Activated naive CD8-positive, alpha-beta T cell treated with anti-CD3 and anti-CD28 coated beads, Interleukin-2, amount 10 ng/mL, durations not matched to agents 7 days and 5 days (primary cell): ENCODE measurements at regions not wholly inside any gene's neighbourhood (a gene's known extent, or its start where the extent isn't known, plus 50 kb on each side); places are given as distances from the start of the nearest gene placed in this dataset.
"Not testable (repeated sequence)": the region's sequence is repeated elsewhere in the genome, so short reads cannot be mapped to it uniquely, and the experiment has no call there.

Experiments
- ATAC-seq: fragments of 150-1000 bp; cut with Tn5 transposase; one replicate; pipeline ENCODE4 v1.10.0; 2021; ENCODE audit warnings: low read depth, moderate library complexity
- POLR2A ChIA-PET: fragments of 350-600 bp; sonication (Branson Sonifier 250); formaldehyde crosslinking; loops from one replicate; lab custom pipeline; 2021; ENCODE audit warnings: antibody characterized with exemption; lab: Charles Lee
- DNase-seq: peaks from one replicate; pipeline ENCODE4 v3.0.0; 2021
- H3K27ac Mint-ChIP-seq: one replicate; pipeline ENCODE4 v1.8.0; 2022; ENCODE audit warnings: mild to moderate bottlenecking, mixed read lengths
- H3K27me3 Mint-ChIP-seq: one replicate; pipeline ENCODE4 v1.8.0; 2022; ENCODE audit warnings: mild to moderate bottlenecking, moderate library complexity, mixed read lengths
- H3K36me3 Mint-ChIP-seq: one replicate; pipeline ENCODE4 v1.8.0; 2021; ENCODE audit warnings: mild to moderate bottlenecking, mixed read lengths
- H3K4me1 Mint-ChIP-seq: one replicate; pipeline ENCODE4 v1.8.0; 2021; ENCODE audit warnings: mixed read lengths
- H3K4me3 Mint-ChIP-seq: one replicate; pipeline ENCODE4 v1.8.0; 2022; ENCODE audit warnings: mild to moderate bottlenecking, moderate library complexity, mixed read lengths
- H3K9me3 Mint-ChIP-seq: one replicate; pipeline ENCODE4 v1.8.0; 2021; ENCODE audit warnings: mixed read lengths

GRCh38 chr1:58944439-58944838 is 160.6 kb upstream of the JUN start:
- Mint-ChIP-seq H3K27me3 (peaks cover 3% of the 10 kb centered on the region), H3K4me3 (no peak overlapping the region), H3K9me3 (peaks cover 5% of the 10 kb centered on the region), H3K4me1 (peaks cover 66% of the 10 kb centered on the region), H3K27ac (peak overlapping the region; percentile 40), H3K36me3 (peaks cover 10% of the 10 kb centered on the region)
- DNase-seq (no peak), ATAC-seq (no peak)
- POLR2A ChIA-PET: no interaction called here

GRCh38 chr1:58946390-58946789 is 162.5 kb upstream of the JUN start:
- Mint-ChIP-seq H3K9me3 (peaks cover 5% of the 10 kb centered on the region), H3K27me3 (no peaks in the 10 kb centered on the region), H3K4me1 (peaks cover 49% of the 10 kb centered on the region), H3K27ac (no peak overlapping the region), H3K36me3 (peaks cover 7% of the 10 kb centered on the region), H3K4me3 (no peak overlapping the region)
- no peak for ATAC-seq
- no peak for DNase-seq
- POLR2A ChIA-PET: no interaction called here

DNA sequence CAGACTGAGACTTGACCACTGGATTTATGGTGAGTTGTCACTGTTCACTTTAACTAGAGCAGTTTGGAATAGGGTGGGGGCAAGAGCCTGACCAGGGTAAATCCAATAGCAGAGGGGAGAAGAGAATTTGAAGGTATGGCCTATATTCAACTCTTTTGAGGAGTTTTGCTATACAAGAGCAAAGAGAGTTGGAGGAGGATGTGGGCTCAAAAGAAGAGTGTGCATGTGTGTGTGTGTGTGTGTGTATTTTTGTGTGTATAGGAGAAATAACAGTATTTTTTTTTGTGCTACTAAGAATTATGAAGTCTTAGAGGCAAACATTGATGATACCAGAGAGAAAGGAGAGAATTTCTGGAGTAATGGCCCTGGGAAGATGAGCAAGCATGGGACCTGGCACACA is 164.8 kb upstream of the JUN start:
- POLR2A ChIA-PET: no interaction called here
- ATAC-seq: peak; percentile 56
- Mint-ChIP-seq H3K27me3 (no peaks in the 10 kb centered on the region), H3K9me3 (peaks cover 8% of the 10 kb centered on the region), H3K27ac (no peak overlapping the region), H3K4me1 (peaks cover 26% of the 10 kb centered on the region), H3K4me3 (no peak overlapping the region), H3K36me3 (peaks cover 10% of the 10 kb centered on the region)
- DNase-seq: no peak

GRCh38 chr1:58949551-58950220 is 165.8 kb upstream of the JUN start:
- Mint-ChIP-seq H3K27ac (no peak overlapping the region), H3K27me3 (no peaks in the 10 kb centered on the region), H3K9me3 (peaks cover 9% of the 10 kb centered on the region), H3K4me3 (no peak overlapping the region), H3K36me3 (peaks cover 10% of the 10 kb centered on the region), H3K4me1 (peaks cover 19% of the 10 kb centered on the region)
- DNase-seq: no peak
- no peak for ATAC-seq
- POLR2A ChIA-PET: interaction anchor here (1.7 kb wide), 1 partner anchor 19 kb away, joined by 3 read pairs; no protein-coding TSS in a partner anchor

DNA sequence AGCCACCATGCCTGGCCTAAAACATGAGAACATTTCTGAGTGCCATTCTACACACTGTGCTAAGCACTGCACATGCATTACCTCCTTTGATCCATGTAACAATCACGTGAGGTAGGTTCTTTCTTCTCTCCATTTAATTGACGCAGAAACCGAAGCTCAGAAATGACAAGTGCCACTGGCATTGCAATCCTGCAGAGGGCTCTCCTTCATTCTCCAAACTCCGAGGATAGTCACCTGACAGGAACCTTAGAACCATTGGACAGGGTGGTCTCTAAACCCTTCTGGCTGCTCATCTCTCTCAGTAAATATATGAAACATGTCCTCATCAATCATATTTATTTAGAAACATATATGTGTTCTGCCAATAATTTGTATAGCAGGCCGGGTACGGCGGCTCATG is 167.1 kb upstream of the JUN start:
- Mint-ChIP-seq H3K27me3 (no peaks in the 10 kb centered on the region), H3K27ac (no peak overlapping the region), H3K9me3 (peaks cover 9% of the 10 kb centered on the region), H3K4me3 (no peak overlapping the region), H3K4me1 (peaks cover 20% of the 10 kb centered on the region), H3K36me3 (peaks cover 10% of the 10 kb centered on the region)
- ATAC-seq (no peak), DNase-seq (no peak)
- POLR2A ChIA-PET: interaction anchor here (1.7 kb wide), 1 partner anchor 17 kb away, joined by 3 read pairs; no protein-coding TSS in a partner anchor

DNA sequence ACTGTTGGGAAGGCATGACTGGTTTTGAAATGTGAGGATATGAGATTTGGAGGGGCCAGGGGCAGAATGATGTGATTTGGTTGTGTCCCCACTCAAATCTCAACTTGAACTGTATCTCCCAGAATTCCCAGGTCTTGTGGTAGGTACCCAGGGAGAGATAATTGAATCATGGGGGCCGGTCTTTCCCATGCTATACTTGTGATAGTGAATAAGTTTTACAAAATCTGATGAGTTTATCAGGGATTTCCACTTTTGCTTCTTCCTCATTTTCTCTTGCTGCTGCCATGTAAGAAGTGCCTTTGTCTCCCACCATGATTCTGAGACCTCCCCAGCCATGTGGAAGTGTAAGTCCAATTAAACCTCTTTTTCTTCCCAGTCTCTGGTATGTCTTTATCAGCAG is 170.1 kb upstream of the JUN start:
- H3K4me3 Mint-ChIP-seq, ATAC-seq, POLR2A ChIA-PET, DNase-seq, H3K36me3 Mint-ChIP-seq, H3K9me3 Mint-ChIP-seq, H3K27ac Mint-ChIP-seq, H3K27me3 Mint-ChIP-seq: not testable (repeated sequence)
- H3K4me1 Mint-ChIP-seq: peaks cover 14% of the 10 kb centered on the region

DNA sequence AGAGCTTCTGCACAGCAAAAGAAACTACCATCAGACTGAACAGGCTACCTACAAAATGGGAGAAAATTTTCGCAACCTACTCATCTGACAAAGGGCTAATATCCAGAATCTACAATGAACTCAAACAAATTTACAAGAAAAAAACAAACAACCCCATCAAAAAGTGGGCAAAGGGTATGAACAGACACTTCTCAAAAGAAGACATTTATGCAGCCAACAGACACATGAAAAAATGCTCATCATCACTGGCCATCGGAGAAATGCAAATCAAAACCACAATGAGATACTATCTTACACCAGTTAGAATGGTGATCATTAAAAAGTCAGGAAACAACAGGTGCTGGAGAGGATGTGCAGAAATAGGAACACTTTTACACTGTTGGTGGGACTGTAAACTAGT is 179.4 kb upstream of the JUN start:
- Mint-ChIP-seq H3K4me1 (peaks cover 19% of the 10 kb centered on the region), H3K36me3 (peaks cover 10% of the 10 kb centered on the region)
- H3K27me3 Mint-ChIP-seq, H3K4me3 Mint-ChIP-seq, POLR2A ChIA-PET, DNase-seq, H3K9me3 Mint-ChIP-seq, H3K27ac Mint-ChIP-seq, ATAC-seq: not testable (repeated sequence)

GRCh38 chr1:58964428-58964827 is 180.6 kb upstream of the JUN start:
- POLR2A ChIA-PET: no interaction called here
- peaks cover 10% of the 10 kb centered on the region for H3K36me3 Mint-ChIP-seq
- no peak overlapping the region for H3K27ac Mint-ChIP-seq

DNA sequence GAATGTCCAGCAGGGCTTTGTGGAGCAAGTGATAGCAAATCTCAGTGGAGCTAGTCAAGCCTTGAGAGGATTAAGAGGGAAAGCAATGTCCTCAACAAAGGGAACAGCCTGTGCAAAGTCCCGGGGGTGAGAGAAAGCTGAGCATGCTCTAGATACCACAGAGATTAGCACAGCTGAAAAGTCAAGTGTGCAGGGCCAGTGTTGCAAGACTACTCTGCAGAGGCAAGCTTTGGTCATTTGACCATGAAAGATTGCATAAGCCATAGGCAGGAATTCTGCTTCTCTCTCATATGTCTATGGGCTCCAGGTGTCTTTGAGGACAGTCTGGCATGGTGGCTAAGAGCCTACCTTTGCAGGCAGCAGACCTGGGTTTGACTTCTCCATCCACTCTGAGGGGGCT is 181.0 kb upstream of the JUN start:
- no peak overlapping the region for H3K4me3 Mint-ChIP-seq
- peaks cover 10% of the 10 kb centered on the region for H3K36me3 Mint-ChIP-seq
- H3K4me1 Mint-ChIP-seq: peaks cover 30% of the 10 kb centered on the region
- no peak overlapping the region for H3K27ac Mint-ChIP-seq
- no peak for ATAC-seq
- no peaks in the 10 kb centered on the region for H3K27me3 Mint-ChIP-seq
- POLR2A ChIA-PET: interaction anchor here (1.9 kb wide), 1 partner anchor 24 kb away, joined by 5 read pairs; no protein-coding TSS in a partner anchor
- peaks cover 6% of the 10 kb centered on the region for H3K9me3 Mint-ChIP-seq
- no peak for DNase-seq

More at GRCh38 chr1:58964428-58964827, 180.6 kb upstream of the JUN start:
- ATAC-seq: no peak
- H3K4me1 Mint-ChIP-seq: peaks cover 29% of the 10 kb centered on the region
- peaks cover 6% of the 10 kb centered on the region for H3K9me3 Mint-ChIP-seq
- H3K27me3 Mint-ChIP-seq: no peaks in the 10 kb centered on the region
- H3K4me3 Mint-ChIP-seq: no peak overlapping the region
- no peak for DNase-seq

GRCh38 chr1:58966103-58966916 is 182.5 kb upstream of the JUN start:
- Mint-ChIP-seq H3K9me3 (peaks cover 3% of the 10 kb centered on the region), H3K4me3 (no peak overlapping the region), H3K27ac (peak overlapping the region; percentile 71), H3K4me1 (peaks cover 30% of the 10 kb centered on the region), H3K27me3 (no peaks in the 10 kb centered on the region), H3K36me3 (peaks cover 7% of the 10 kb centered on the region)
- DNase-seq (no peak), ATAC-seq (no peak)
- POLR2A ChIA-PET: interaction anchor here (1.9 kb wide), 1 partner anchor 25 kb away, joined by 5 read pairs; no protein-coding TSS in a partner anchor

DNA sequence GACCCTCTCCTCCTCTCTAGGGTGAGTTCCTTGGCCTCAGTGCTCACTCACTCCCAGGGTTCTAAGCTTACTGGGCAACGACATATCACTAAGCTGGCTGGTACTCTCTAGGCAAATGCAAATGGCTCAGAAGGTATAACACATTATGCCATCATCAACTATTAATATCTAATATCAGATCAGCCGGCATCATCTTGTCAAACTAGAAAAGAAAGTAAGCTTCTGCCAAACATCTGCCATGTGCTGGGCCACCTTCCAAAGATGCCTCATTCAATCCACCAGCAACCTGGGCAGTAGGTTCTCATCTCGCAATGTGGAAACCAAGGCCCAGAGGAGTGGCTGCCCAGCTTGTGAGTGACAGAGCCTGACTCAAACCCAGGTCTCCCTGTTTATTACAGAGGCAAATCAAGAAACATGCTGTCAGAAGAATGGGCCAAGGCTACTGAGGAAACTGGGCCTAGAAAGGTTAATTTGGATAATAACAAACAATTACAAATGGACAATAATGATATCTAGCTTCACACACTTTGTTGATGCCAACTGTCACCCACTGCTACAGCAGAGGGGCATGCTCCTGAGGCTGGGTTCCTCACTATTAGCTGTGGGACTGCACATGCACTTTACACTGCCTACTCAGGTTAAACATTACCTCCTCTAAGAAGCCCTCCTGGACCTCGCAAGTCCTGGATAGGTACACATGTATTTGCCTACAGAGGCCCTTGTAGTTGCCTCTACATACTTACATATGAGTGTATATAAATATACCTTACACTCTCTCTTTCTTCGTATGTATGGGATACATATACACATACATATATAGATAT is 183.3 kb upstream of the JUN start:
- ATAC-seq: no peak
- H3K36me3 Mint-ChIP-seq: peaks cover 6% of the 10 kb centered on the region
- DNase-seq: no peak
- peaks cover 30% of the 10 kb centered on the region for H3K4me1 Mint-ChIP-seq
- H3K4me3 Mint-ChIP-seq: no peak overlapping the region
- peak overlapping the region; percentile 71 for H3K27ac Mint-ChIP-seq
- POLR2A ChIA-PET: interaction anchor here (1.4 to 2.5 kb wide), 6 partner anchors 25 to 186 kb away, joined by 4 to 22 read pairs (median 6); partner anchors contain the start of gene JUN
- H3K27me3 Mint-ChIP-seq: no peaks in the 10 kb centered on the region
- no peaks in the 10 kb centered on the region for H3K9me3 Mint-ChIP-seq

GRCh38 chr1:58968360-58968952 is 184.6 kb upstream of the JUN start:
- Mint-ChIP-seq H3K27me3 (peaks cover 3% of the 10 kb centered on the region), H3K4me1 (peaks cover 32% of the 10 kb centered on the region), H3K9me3 (peaks cover 2% of the 10 kb centered on the region), H3K4me3 (peak overlapping the region; percentile 69), H3K36me3 (peaks cover 5% of the 10 kb centered on the region), H3K27ac (peak overlapping the region; percentile 97)
- POLR2A ChIA-PET: interaction anchor here (0.6 to 2.5 kb wide), 18 partner anchors 9 to 734 kb away, joined by 3 to 22 read pairs (median 3); partner anchors contain the start of gene JUN
- ATAC-seq (peak; percentile 80), DNase-seq (peak; percentile 55)
